GM12872 (cell line): ENCODE measurements at regions not wholly inside any gene's neighbourhood (a gene's known extent, or its start where the extent isn't known, plus 50 kb on each side); places are given as distances from the start of the nearest gene placed in this dataset.

Source experiments
- TF ChIP-seq, protein P1 (sequence below): IDR thresholded peaks from 3 replicates; pipeline ENCODE4 v1.5.1; 2011; ENCODE audit warnings: low read depth, mild to moderate bottlenecking, low read length, moderate library complexity; ENCODE audit not compliant: insufficient read depth

- TF ChIP-seq, protein P1, sequence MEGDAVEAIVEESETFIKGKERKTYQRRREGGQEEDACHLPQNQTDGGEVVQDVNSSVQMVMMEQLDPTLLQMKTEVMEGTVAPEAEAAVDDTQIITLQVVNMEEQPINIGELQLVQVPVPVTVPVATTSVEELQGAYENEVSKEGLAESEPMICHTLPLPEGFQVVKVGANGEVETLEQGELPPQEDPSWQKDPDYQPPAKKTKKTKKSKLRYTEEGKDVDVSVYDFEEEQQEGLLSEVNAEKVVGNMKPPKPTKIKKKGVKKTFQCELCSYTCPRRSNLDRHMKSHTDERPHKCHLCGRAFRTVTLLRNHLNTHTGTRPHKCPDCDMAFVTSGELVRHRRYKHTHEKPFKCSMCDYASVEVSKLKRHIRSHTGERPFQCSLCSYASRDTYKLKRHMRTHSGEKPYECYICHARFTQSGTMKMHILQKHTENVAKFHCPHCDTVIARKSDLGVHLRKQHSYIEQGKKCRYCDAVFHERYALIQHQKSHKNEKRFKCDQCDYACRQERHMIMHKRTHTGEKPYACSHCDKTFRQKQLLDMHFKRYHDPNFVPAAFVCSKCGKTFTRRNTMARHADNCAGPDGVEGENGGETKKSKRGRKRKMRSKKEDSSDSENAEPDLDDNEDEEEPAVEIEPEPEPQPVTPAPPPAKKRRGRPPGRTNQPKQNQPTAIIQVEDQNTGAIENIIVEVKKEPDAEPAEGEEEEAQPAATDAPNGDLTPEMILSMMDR = no peak
These were observed 192.6 kb upstream of the GLI2 start for GRCh38 chr2:120542911-120543527.

DNA sequence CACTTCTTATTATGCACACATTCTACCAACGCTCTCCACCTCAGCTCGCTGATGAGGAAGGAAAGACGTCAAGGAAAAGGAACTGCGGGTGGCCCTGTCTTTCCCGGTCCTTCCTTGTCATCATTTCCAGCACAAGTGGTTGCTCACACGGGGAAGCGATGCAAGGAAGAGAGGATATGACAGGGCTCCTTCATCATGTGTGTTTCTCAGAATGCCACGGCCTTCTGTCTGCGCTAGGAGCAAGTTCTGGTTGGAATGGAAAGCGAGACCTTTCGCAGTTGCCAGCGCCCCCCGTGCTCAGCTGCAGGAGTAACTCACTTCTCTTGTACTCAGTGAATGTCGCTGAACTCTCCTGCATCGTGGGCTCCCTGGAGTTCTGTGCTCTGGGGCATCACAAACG is 191.8 kb upstream of the GLI2 start:
- TF ChIP-seq, protein P1 = no peak

GRCh38 chr2:120544522-120544921 is 191.1 kb upstream of the GLI2 start:
- TF ChIP-seq, protein P1 = no peak

DNA sequence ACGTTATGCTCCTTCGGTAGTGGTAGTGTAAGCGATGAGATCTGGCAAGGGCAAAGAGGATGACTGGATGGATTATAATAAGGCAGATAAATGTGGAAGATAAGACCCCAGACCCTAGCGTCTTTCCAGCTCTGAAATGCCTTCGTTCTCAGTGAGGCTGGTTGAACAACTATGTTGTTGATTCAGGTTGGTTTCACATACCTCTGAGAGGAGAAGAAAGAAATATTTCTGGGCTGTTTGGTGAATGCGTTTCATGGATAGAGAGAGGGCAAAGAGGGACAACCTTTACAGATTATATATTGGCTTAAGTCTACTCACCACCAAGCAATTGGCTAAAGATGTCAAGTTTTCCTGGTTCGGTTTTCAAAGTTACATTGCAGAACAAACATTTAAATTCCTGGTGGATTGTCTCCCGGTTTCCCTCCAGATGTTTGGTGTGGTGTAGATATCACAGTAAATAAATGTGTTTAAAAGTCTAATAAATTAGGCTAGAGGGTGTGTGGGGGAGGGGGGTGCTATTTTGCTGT is 190.1 kb upstream of the GLI2 start:
- TF ChIP-seq, protein P1 = no peak

DNA sequence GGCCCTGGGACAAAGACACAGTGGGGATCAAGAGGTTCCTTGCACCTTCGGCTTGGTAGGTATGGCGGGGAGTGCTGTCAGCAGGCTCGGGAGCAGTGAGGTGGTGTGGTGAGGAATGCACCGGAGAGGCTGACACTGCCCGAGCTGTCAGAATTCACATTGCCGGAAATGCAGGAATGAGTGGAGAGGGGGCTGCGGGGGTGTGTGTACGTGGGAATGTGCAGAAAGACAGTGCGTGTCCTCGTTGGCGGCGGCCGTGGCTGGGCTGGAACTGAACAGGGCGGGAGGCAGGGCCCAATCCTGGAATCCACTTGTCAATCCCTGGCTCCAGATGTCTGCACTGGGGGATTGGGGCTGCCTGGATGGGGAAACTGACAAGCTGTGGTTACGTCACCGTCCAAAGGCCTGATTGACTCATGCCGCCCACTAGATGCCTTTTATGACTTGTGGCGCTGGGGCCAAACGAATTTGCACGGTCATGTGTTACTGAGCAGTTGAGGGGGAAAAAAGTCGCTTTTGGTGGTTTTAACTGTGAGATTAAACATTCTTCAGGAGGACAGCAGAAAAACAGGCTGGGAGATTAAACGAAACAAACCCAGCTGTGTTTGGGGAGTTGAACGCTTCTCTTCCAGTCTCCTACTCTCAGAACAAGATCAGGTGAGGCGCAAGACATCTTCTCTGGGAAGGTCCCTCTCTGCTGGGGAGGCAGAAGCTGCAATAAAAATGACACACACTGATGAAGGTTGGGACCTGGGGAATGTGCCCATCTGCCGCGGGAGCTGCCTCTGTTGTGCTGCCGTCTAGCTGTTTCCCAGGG is 189.4 kb upstream of the GLI2 start:
- TF ChIP-seq, protein P1 = no peak

- TF ChIP-seq, protein P1 = no peak
These were observed 188.7 kb upstream of the GLI2 start for GRCh38 chr2:120546865-120547390.

GRCh38 chr2:120547662-120548061 is 188.0 kb upstream of the GLI2 start:
- TF ChIP-seq, protein P1 = no peak
